SU-DHL-6 (cell line): ENCODE measurements at regions not wholly inside any gene's neighbourhood (a gene's known extent, or its start where the extent isn't known, plus 50 kb on each side); places are given as distances from the start of the nearest gene placed in this dataset.
"Not testable (repeated sequence)": the region's sequence is repeated elsewhere in the genome, so short reads cannot be mapped to it uniquely, and the experiment has no call there.

ENCODE experiments used
- H2AFZ ChIP-seq: fragments of 200-600 bp; sonication (generic); 2 replicates; pipeline ENCODE4 v1.6.1; 2014; ENCODE audit warnings: low read depth, mild to moderate bottlenecking, moderate library complexity, mixed read lengths, antibody characterized with exemption, low read length; ENCODE audit not compliant: severe bottlenecking
- H3F3A ChIP-seq: fragments of 200-600 bp; shearing (Covaris generic); 2 replicates; pipeline ENCODE4 v1.6.0; 2016; ENCODE audit warnings: antibody characterized with exemption, mild to moderate bottlenecking; ENCODE audit not compliant: insufficient read depth
- H3K27ac ChIP-seq: fragments of 200-600 bp; sonication (generic); 2 replicates; pipeline ENCODE4 v1.5.1; 2016; ENCODE audit warnings: low read depth, mild to moderate bottlenecking, low read length, moderate library complexity, mixed read lengths
- H3K27me3 ChIP-seq: fragments of 200-600 bp; sonication (generic), shearing (Covaris generic); 2 replicates; pipeline ENCODE4 v1.6.0; 2014; ENCODE audit warnings: mild to moderate bottlenecking, low read length
- H3K36me3 ChIP-seq: fragments of 200-600 bp; sonication (generic); 2 replicates; pipeline ENCODE4 v1.6.1; 2014; ENCODE audit warnings: mild to moderate bottlenecking, low read length, mixed read lengths
- H3K4me2 ChIP-seq: fragments of 300-600, 200-600 bp; shearing (Covaris generic), sonication (generic); 2 replicates; pipeline ENCODE4 v1.6.0; 2014; ENCODE audit warnings: low read length, low read depth, mild to moderate bottlenecking; ENCODE audit not compliant: poor library complexity, severe bottlenecking
- H3K4me3 ChIP-seq: fragments of 200-600 bp; sonication (generic); 2 replicates; pipeline ENCODE4 v1.5.1; 2014; ENCODE audit warnings: antibody characterized with exemption, low read length, mild to moderate bottlenecking, mixed read lengths; ENCODE audit not compliant: insufficient read depth, poor library complexity, severe bottlenecking
- H3K79me2 ChIP-seq: fragments of 200-600 bp; sonication (generic); 2 replicates; pipeline ENCODE4 v1.6.1; 2014; ENCODE audit warnings: mild to moderate bottlenecking, low read length, moderate library complexity; ENCODE audit not compliant: insufficient read depth
- H3K9ac ChIP-seq: fragments of 200-600 bp; sonication (generic); 2 replicates; pipeline ENCODE4 v1.7.0; 2014; ENCODE audit warnings: mild to moderate bottlenecking, low read length
- H3K9me2 ChIP-seq: fragments of 200-600 bp; sonication (generic); replicated peaks from 2 replicates; pipeline ENCODE4 v1.6.1; 2014; ENCODE audit warnings: low read length; ENCODE audit not compliant: insufficient read depth
- H3K9me3 ChIP-seq: fragments of 200-600 bp; sonication (generic); 2 replicates; pipeline ENCODE4 v1.6.1; 2014; ENCODE audit warnings: low read length, mixed read lengths; ENCODE audit not compliant: insufficient read depth
- H4K20me1 ChIP-seq: fragments of 200-600 bp; sonication (generic); 2 replicates; pipeline ENCODE4 v1.6.1; 2014; ENCODE audit warnings: low read depth, mild to moderate bottlenecking, antibody characterized with exemption, low read length, moderate library complexity, mixed read lengths
- CTCF ChIP-seq: fragments of 200-600 bp; sonication (generic); IDR thresholded peaks from one replicate; pipeline ENCODE4 v1.5.1; 2017; ENCODE audit warnings: antibody characterized with exemption, mild to moderate bottlenecking, low read length, moderate library complexity; ENCODE audit not compliant: insufficient read depth, poor library complexity, severe bottlenecking
- EZH2phosphoT487 ChIP-seq: fragments of 200-600 bp; sonication (generic), shearing (Covaris generic); conservative IDR thresholded peaks from 2 replicates; pipeline ENCODE4 v1.6.1; 2018; ENCODE audit warnings: mild to moderate bottlenecking, antibody characterized with exemption, low read length, moderate library complexity, mixed read lengths

GRCh38 chrX:94850811-94851210 lies 1176.8 kb downstream of the FAM133A start:
- no peak overlapping the region for H3K4me2 ChIP-seq
- H3K9ac ChIP-seq = no peak overlapping the region
- TF ChIP-seq CTCF (no peak), EZH2phosphoT487 (no peak)
- H3K9me3 ChIP-seq = no peaks in the 10 kb centered on the region
- no peak overlapping the region for H3K27ac ChIP-seq
- H3K4me3 ChIP-seq = no peak overlapping the region
- no peaks in the 10 kb centered on the region for H3K9me2 ChIP-seq
- no peak overlapping the region for H2AFZ ChIP-seq
- no peaks in the 10 kb centered on the region for H3K27me3 ChIP-seq
- no peaks in the 10 kb centered on the region for H3K79me2 ChIP-seq
- no peaks in the 10 kb centered on the region for H3F3A ChIP-seq
- no peaks in the 10 kb centered on the region for H4K20me1 ChIP-seq
- H3K36me3 ChIP-seq = no peaks in the 10 kb centered on the region

GRCh38 chrX:94854251-94854650 lies 1180.2 kb downstream of the FAM133A start:
- H3K36me3 ChIP-seq = no peaks in the 10 kb centered on the region
- H2AFZ ChIP-seq = no peak overlapping the region
- no peaks in the 10 kb centered on the region for H3K9me2 ChIP-seq
- H3F3A ChIP-seq = no peaks in the 10 kb centered on the region
- H4K20me1 ChIP-seq = no peaks in the 10 kb centered on the region
- no peak overlapping the region for H3K27ac ChIP-seq
- H3K9me3 ChIP-seq = no peaks in the 10 kb centered on the region
- H3K27me3 ChIP-seq = no peaks in the 10 kb centered on the region
- H3K4me2 ChIP-seq = no peak overlapping the region
- H3K9ac ChIP-seq = no peak overlapping the region
- TF ChIP-seq CTCF (no peak), EZH2phosphoT487 (no peak)
- no peaks in the 10 kb centered on the region for H3K79me2 ChIP-seq
- no peak overlapping the region for H3K4me3 ChIP-seq

GRCh38 chrX:94862470-94862869 lies 1188.5 kb downstream of the FAM133A start:
- not testable (repeated sequence) for H3K9ac ChIP-seq, H3K36me3 ChIP-seq, H3K9me2 ChIP-seq, H3K27me3 ChIP-seq, H3K4me2 ChIP-seq, H2AFZ ChIP-seq, H3K9me3 ChIP-seq, H4K20me1 ChIP-seq, H3K27ac ChIP-seq, H3F3A ChIP-seq, H3K4me3 ChIP-seq, H3K79me2 ChIP-seq

GRCh38 chrX:94871640-94872039 lies 1197.6 kb downstream of the FAM133A start:
- Histone ChIP-seq H2AFZ (no peak overlapping the region), H3K9me2 (no peaks in the 10 kb centered on the region), H3K4me2 (no peak overlapping the region), H3K79me2 (no peaks in the 10 kb centered on the region), H3F3A (no peaks in the 10 kb centered on the region), H3K27ac (no peak overlapping the region), H3K36me3 (no peaks in the 10 kb centered on the region), H3K27me3 (no peaks in the 10 kb centered on the region), H3K9ac (no peak overlapping the region), H4K20me1 (no peaks in the 10 kb centered on the region), H3K9me3 (no peaks in the 10 kb centered on the region), H3K4me3 (no peak overlapping the region)
- no peak for TF ChIP-seq EZH2phosphoT487
- TF ChIP-seq CTCF = no peak
